ENCODE measurements at regions not wholly inside any gene's neighbourhood (a gene's known extent, or its start where the extent isn't known, plus 50 kb on each side); places are given as distances from the start of the nearest gene placed in this dataset.

DNA sequence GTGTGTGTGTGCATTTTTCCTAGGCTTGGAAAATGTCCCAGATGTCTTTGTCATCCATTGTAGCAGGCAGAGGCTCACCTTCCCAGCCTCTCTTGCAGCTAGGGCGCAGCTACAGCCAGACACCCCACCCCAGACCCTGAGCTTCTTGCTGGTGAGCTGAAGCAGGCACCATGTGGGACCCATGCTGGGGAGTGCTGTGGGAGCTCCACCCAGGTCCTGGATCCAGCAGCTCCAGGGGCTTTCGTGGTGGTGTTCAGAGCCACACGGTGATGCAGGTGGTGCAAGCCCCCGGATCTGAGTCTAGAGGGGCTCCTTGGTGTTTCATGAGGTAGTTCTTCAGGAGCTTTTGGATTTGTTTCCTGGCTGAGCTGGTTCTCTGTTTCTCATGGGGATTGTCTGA, 56.0 kb upstream of the ZFP64 start:
- Histone ChIP-seq H3K4me3 (ENCODE audit: control extremely low read depth in 1 of 5, extremely low read depth in 1 of 5, insufficient read depth in 1 of 5, low read depth in 2 of 5, low read length in 4 of 5) (no peak overlapping the region), H4K20me1 (ENCODE audit: control insufficient read depth, insufficient read depth, low read length, poor library complexity, severe bottlenecking) (no peaks in the 10 kb centered on the region), H3K27me3 (replicated peaks in 1 of 4; ENCODE audit: control extremely low read depth in 1 of 4, control insufficient read depth in 3 of 4, insufficient read depth in 4 of 4, low read length in 3 of 4) (peaks cover 0 to 5% (median 0%) of the 10 kb centered on the region in 4 experiments), H3K4me2 (replicated peaks; ENCODE audit: low read depth, low read length, poor library complexity, severe bottlenecking) (no peak overlapping the region), H2AFZ (ENCODE audit: insufficient read depth, low read depth, low read length, poor library complexity, severe bottlenecking) (no peak overlapping the region), H3K4me1 (ENCODE audit: control insufficient read depth in 2 of 2, insufficient read depth in 2 of 2, low read length in 2 of 2) (no peaks in the 10 kb centered on the region), H3K27ac (ENCODE audit: low read length in 2 of 2) (no peak overlapping the region), H3K9me3 (ENCODE audit: control extremely low read depth in 1 of 3, control insufficient read depth in 2 of 3, insufficient read depth in 1 of 3, low read length in 2 of 3) (peaks cover 0 to 4% (median 0%) of the 10 kb centered on the region in 3 donors), H3K36me3 (replicated peaks in 1 of 2; ENCODE audit: control extremely low read depth in 1 of 2, control insufficient read depth in 1 of 2, extremely low read depth in 1 of 2, insufficient read depth in 2 of 2, low read length in 1 of 2) (no peaks in the 10 kb centered on the region), H3K9ac (ENCODE audit: low read length) (no peak overlapping the region), H3K79me2 (ENCODE audit: control insufficient read depth, insufficient read depth, low read length) (no peaks in the 10 kb centered on the region)
- ChIA-PET POLR2A (no interaction called here), CTCF (no interaction called here)
- Mint-ChIP-seq H3K4me1 (no peaks in the 10 kb centered on the region), H3K27ac (no peak overlapping the region), H3K9me3 (ENCODE audit: insufficient read depth) (no peaks in the 10 kb centered on the region), H3K27me3 (peaks cover 13% of the 10 kb centered on the region), H3K4me3 (no peak overlapping the region)
- WGBS (ENCODE audit: insufficient coverage), result 90% methylated on average over 3 of the region's 4 CpGs
- ATAC-seq (ENCODE audit: low read depth), result no peak
- TF ChIP-seq EZH2 (IDR thresholded peaks at IDR 0.05; ENCODE audit: borderline replicate concordance, insufficient read depth, low read depth, low read length, poor library complexity, severe bottlenecking), result no peak
- TF ChIP-seq, protein P1, sequence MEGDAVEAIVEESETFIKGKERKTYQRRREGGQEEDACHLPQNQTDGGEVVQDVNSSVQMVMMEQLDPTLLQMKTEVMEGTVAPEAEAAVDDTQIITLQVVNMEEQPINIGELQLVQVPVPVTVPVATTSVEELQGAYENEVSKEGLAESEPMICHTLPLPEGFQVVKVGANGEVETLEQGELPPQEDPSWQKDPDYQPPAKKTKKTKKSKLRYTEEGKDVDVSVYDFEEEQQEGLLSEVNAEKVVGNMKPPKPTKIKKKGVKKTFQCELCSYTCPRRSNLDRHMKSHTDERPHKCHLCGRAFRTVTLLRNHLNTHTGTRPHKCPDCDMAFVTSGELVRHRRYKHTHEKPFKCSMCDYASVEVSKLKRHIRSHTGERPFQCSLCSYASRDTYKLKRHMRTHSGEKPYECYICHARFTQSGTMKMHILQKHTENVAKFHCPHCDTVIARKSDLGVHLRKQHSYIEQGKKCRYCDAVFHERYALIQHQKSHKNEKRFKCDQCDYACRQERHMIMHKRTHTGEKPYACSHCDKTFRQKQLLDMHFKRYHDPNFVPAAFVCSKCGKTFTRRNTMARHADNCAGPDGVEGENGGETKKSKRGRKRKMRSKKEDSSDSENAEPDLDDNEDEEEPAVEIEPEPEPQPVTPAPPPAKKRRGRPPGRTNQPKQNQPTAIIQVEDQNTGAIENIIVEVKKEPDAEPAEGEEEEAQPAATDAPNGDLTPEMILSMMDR (IDR thresholded peaks at IDR 0.05), result no peak
- DNase-seq, result no peak
- intact Hi-C loops (cut with micrococcal nuclease), result no loop called here

DNA sequence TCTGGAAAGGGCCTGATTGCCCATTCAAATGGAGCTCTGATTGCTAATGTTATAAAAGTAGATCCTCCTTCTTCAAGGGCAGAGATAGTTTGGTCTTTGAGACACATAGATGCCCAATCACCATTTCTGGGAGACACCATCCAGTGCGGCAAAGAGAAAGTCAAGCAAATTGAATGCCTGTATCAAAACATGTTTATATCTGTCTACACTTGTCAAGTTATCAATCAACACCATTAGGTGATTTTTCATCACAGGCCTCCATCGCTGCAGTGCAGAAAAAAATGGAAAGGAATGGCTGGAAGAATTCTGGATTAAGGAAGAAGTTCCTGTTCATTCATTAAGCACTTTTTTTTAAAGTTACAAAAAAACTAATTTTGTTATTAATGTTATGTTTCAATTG, 54.8 kb upstream of the ZFP64 start:
- CTCF ChIA-PET, result no interaction called here
- Mint-ChIP-seq H3K27me3 (peaks cover 18% of the 10 kb centered on the region), H3K4me1 (no peaks in the 10 kb centered on the region), H3K27ac (no peak overlapping the region), H3K9me3 (ENCODE audit: insufficient read depth) (no peaks in the 10 kb centered on the region), H3K4me3 (no peak overlapping the region)
- Histone ChIP-seq H3K4me1 (ENCODE audit: control insufficient read depth in 2 of 2, insufficient read depth in 2 of 2, low read length in 2 of 2) (no peaks in the 10 kb centered on the region), H3K4me3 (ENCODE audit: control extremely low read depth in 1 of 5, extremely low read depth in 1 of 5, insufficient read depth in 1 of 5, low read depth in 2 of 5, low read length in 4 of 5) (no peak overlapping the region), H3K27ac (ENCODE audit: low read length in 2 of 2) (no peak overlapping the region), H3K9me3 (ENCODE audit: control extremely low read depth in 1 of 3, control insufficient read depth in 2 of 3, insufficient read depth in 1 of 3, low read length in 2 of 3) (peaks cover 0 to 4% (median 0%) of the 10 kb centered on the region in 3 donors), H3K27me3 (replicated peaks in 1 of 4; ENCODE audit: control extremely low read depth in 1 of 4, control insufficient read depth in 3 of 4, insufficient read depth in 4 of 4, low read length in 3 of 4) (peaks cover 0 to 5% (median 0%) of the 10 kb centered on the region in 4 experiments), H4K20me1 (ENCODE audit: control insufficient read depth, insufficient read depth, low read length, poor library complexity, severe bottlenecking) (no peaks in the 10 kb centered on the region), H2AFZ (ENCODE audit: insufficient read depth, low read depth, low read length, poor library complexity, severe bottlenecking) (no peak overlapping the region), H3K79me2 (ENCODE audit: control insufficient read depth, insufficient read depth, low read length) (no peaks in the 10 kb centered on the region), H3K4me2 (replicated peaks; ENCODE audit: low read depth, low read length, poor library complexity, severe bottlenecking) (no peak overlapping the region), H3K36me3 (replicated peaks in 1 of 2; ENCODE audit: control extremely low read depth in 1 of 2, control insufficient read depth in 1 of 2, extremely low read depth in 1 of 2, insufficient read depth in 2 of 2, low read length in 1 of 2) (no peaks in the 10 kb centered on the region), H3K9ac (ENCODE audit: low read length) (no peak overlapping the region)
- POLR2A ChIA-PET, result no interaction called here
- ATAC-seq (ENCODE audit: low read depth) (no peak), DNase-seq (no peak)
- intact Hi-C loops (cut with micrococcal nuclease), result no loop called here
- no peak for TF ChIP-seq EZH2 (IDR thresholded peaks at IDR 0.05; ENCODE audit: borderline replicate concordance, insufficient read depth, low read depth, low read length, poor library complexity, severe bottlenecking)
- TF ChIP-seq, protein P1 (IDR thresholded peaks at IDR 0.05), result no peak
- WGBS (ENCODE audit: insufficient coverage), result 100% methylated on average over 1 of the region's 2 CpGs
